ENCODE measurements at regions not wholly inside any gene's neighbourhood (a gene's known extent, or its start where the extent isn't known, plus 50 kb on each side); places are given as distances from the start of the nearest gene placed in this dataset.
"Not testable (repeated sequence)": the region's sequence is repeated elsewhere in the genome, so short reads cannot be mapped to it uniquely, and the experiment has no call there.

DNA sequence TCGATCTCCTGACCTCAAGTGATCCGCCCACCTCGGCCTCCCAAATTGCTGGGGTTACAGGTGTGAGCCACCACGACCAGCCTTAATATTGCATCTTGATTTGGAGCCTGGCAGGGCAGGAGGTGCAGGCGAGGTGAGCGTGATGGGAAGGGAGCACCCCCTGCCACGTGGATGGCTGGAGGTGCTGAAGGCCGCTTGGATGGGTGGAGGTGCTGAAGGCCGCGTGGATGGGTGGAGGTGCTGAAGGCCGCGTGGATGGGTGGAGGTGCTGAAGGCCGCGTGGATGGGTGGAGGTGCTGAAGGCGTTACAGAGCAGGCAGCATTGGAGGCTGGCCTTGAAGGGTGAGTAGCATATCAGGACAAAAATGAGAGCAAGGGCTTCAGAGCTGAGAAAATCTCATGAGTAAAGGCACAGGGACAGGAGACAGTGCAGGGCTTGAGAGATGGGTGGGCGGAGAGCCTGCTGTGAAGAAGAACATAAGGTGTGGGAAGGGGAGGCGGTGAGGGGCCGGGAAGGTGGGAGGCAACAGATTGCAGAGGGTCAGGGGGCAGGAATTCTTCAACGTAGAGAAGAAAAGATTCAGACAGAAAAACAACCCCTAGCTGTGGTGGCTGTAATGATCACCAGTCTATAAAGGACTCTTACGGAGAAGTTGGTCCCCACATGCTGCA, 101.7 kb upstream of the SEC14L1 start:
- FAIRE-seq = no peak

DNA sequence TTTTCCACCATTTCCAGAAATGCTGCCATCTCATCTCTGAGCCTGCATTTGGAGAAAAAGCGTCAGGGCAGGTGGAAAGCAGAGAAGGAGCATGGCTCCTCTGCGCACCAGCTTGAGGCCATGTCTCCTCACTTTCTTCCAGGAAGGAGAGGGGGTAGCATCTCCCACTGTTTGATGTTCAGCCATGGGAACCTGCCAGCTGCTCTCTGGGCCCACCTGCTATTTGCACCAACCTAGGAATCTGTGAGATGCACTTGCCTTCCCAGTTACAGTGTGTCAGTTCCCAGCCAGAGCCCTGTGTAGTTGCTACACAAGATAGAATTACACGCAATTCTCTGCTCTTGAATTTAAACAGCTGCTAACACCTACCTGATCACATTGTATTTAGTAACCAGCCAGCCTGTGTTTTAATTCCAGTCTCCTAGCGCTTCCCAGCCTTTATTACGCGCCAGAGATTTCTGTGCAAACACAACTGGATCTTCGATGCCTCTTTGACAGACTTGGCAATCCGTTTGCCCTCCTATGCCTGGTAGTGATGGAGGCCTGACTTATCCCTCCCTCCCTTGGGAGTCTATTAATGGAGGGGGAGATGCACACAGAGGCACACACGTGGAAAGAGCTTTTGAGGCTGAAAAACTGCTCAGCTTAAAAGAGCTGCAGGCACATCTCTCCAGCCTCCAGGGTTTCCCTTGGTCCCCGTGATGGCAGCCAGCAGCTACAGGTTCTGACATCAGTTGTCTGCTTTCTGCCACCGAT, 98.1 kb upstream of the SEC14L1 start:
- no peak for FAIRE-seq

DNA sequence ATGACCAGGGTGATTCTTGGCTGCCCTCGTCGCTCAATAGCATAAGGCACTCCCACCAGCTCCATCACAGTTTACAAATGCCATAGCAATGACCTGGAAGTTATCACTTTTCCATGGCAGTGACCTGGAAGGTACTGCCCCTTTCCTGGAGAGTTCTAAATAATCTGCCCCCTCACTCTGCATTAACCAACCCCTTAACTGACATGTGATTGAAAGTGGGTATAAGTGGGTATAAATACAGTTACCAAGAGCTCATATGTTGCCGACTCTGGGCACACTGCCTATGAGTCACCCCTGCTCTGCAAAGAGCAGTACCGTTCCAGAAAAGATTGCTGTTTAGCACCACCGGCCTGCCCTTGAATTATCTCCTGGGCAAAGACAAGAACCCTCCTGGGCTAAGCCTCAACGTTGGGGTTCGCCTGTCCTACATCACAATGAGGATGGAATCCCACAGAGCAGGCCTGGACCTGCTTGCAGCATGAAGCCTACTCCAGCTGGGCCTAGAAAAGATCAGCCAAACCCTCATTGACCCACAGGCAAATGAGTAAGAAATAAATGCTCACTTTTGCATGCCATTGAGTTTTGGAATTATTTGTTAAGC, 95.2 kb upstream of the SEC14L1 start:
- no peak for FAIRE-seq

DNA sequence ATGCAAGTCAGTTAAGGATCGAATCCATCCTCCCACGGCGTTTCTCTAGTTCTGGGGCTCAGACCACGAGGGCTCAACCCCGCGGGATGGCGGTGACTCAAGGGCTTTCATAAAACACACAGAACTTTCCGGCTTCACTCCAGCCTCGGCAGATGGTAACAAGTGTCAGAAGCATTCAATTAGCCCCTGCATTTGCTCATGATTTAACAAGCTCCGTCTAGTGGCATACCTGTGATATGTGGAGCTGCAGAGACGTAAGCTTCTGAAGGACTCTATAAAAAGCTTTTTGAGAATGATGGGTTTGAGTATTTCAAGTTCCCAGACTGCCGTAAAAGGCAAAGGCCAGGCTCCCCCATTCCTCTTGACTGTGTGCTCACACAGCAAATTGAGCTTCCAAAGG, 91.3 kb upstream of the SEC14L1 start:
- FAIRE-seq = no peak

DNA sequence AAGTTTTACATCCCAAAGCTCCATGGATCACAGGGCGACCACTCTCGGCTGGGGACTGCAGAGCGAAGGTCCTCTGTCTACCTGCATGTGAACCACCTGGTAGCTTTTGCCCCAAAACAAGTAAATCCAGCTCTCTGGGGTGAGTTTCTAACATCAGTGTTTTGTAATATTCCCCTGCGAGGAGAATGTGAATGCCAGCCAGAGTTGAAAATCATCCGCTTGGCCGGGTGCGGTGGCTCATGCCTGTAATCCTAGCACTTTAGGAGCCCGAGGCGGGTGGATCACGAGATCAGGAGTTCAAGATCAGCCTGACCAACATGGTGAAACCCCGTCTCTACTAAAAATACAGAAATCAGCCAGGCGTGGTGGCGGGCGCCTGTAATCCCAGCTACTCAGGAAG, 89.9 kb upstream of the SEC14L1 start:
- FAIRE-seq = not testable (repeated sequence)

DNA sequence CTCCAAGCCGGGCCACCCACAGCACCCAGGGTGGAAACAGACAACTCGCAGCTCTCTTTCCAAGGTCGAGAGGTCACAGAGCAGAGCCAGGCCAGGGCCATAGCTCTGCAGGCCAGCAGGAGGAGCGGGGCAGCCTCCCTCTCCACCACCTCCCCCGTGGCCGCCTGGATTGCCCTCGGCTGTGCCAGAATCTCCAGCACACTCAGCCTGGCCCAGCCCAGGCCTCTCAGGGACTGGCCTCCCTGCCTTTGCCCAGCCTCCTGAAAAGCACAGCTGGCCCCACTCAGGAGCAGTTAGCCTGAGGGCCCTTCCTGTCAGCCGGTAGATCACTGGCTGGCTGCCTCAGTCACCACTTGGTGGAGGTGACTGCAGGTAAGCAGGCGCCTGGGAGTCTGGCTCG, 85.8 kb upstream of the SEC14L1 start:
- FAIRE-seq = no peak

DNA sequence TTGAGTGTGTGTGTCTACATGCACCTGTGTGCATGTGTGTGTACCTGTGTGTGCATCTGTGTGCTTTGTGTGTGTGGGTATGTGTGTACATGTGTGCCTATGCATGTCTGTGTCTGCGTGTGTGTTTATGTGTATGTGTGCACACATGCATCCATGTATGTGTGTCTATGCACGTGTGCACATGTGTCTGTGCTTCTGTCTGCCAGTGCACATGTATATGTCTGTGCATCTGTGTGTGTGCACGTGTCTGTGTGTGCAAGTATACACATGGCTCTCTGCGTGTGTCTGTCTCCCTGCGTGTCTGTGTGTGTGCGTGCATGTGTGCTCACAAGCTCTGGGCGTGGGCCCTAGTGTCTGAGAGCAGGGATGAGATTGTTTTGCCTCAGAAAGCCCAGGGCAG, 85.3 kb upstream of the SEC14L1 start:
- no peak for FAIRE-seq

DNA sequence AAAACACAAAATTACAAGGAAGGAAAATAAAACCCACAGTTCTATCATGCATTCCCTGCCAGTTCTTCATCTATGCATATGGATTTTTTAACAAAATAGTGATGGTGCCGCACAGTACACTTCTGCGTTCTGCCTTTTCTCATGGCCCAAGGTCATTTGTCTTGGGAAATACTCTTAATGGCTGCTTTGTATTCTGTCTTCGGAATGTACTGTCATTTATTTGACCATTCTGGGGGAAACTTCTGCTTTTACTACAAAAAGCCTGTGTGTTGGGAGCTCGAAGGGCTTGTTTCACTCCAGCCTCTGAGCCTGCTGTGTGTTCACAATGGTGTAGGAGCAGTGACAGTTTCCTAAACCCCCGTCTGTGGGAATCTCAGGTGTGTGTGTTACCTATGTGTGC, 82.8 kb upstream of the SEC14L1 start:
- FAIRE-seq = no peak

DNA sequence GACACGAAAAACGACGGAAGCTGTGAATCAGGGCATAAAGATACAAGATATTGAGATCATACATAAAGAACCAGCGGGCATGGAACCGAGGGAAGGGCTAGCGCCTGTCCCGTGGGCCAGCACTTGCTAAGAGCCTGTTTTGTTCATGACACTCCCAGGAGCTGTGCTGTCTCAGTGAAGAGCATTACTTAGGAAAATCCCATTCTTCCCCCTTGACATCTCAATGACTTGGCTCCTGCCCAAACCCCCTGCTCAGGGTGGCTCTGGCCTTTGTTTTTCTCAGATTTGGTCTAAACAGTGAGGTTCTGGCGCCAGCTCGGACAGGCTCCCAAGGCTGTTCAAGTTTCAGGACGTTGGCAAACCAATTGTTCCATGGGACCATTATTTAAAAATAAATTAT, 79.1 kb upstream of the SEC14L1 start:
- no peak for FAIRE-seq

DNA sequence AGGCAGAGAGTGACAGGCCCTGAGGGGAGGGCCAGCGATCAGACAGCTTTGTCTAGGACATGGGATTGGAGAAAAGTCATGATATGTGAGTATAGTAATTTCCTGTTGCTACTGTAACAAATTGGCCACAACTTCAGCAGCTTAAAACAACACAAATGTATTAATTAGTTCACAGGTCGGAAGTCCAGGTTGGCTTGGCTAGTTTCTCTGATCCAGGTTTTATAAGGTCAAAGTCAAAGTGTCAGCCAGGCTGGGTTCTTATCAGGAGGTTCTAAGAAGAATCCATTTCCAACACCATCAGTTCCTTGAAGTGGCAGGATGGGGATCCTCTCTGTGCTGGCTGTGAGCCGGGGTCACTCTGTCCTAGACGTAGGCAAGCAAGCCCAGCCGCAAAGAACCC, 76.2 kb upstream of the SEC14L1 start:
- no peak for FAIRE-seq

DNA sequence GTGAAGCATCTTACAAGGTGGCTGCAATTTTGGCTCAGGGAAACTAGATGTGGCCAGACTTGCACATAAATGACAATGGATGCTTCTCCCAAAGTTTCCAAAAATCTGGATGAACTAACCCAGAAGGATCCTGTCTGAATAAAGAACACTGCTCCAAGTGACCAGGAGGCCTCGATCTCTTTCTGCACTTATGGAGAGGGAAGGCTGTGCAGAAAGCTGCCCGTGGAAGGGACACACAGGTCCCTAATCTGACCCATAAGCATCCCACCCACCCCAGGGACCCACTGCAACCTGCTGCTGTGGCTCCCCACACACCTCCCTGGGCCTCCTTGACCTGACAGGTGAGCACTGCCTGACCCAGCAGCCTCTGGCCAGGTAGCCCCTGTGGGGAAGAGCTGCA, 74.6 kb upstream of the SEC14L1 start:
- no peak for FAIRE-seq

DNA sequence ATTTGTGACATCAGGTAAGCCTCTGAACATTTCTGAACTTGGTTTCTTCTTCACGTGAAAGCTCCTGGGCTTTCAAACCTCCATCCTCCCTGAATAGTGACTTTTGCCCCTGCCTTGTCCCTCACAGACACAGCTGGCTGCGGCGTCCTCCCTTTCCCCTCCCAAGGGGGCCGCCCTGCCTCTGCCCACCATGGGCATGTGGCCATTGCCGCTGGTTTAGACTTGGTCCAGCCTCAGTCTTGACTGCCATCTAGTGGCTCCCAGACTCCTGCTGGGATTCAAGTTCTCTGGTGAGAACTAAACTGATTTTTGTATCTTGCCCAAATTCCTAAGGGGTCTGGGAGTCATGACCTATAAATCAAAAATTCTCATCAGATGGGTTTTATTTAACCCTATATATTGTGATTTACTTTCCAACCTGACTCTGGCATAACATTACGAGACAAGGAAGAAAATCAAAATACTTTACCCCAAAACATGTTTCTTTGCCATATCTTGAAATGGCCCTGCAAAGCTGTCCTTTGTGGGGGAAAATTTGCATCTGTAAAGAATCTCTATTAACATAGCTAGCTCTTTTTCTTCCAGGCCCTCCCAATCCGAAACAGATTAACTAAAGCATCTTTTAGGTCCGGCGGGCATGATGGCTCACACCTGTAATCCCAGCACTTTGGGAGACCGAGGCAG, 73.9 kb upstream of the SEC14L1 start:
- FAIRE-seq = not testable (repeated sequence)

DNA sequence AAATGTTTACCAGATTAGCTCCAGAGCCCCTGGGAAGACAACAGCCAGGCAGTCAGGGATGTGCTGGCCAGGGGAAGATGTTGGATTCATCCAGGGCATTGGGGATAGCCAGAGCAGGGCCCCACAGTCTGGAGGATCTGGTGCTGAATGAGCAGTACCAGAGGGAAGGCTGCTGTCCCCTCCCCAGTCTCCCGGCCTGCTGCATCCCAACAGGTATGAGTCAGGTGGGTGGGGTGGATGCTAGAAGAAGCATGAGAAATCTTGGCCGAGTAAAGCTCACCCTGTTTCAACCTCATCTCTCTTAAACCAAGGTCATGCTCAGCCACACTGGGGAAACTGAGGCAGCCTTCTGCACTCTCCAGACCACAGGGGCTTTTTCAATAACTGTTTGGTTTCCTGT, 71.9 kb upstream of the SEC14L1 start:
- FAIRE-seq = no peak

DNA sequence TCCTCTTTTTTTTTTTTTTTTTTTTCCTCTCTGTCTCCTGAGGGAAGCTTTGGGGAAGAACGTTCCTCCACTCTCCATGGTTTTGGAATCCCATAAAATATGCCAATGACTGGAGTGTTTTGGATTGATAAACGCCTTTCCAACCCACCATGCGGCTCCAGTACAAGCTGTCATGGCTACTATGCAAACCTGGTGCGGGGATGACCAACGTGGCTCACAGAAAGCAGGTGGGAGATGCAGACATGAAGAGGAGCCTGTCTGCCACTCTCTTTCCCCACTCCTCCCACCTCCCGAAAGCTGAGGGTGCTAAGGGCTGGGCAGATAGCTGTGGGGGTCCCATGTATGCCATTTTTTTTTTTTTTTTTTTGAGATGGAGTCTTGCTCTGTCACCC, 69.9 kb upstream of the SEC14L1 start:
- no peak for FAIRE-seq

DNA sequence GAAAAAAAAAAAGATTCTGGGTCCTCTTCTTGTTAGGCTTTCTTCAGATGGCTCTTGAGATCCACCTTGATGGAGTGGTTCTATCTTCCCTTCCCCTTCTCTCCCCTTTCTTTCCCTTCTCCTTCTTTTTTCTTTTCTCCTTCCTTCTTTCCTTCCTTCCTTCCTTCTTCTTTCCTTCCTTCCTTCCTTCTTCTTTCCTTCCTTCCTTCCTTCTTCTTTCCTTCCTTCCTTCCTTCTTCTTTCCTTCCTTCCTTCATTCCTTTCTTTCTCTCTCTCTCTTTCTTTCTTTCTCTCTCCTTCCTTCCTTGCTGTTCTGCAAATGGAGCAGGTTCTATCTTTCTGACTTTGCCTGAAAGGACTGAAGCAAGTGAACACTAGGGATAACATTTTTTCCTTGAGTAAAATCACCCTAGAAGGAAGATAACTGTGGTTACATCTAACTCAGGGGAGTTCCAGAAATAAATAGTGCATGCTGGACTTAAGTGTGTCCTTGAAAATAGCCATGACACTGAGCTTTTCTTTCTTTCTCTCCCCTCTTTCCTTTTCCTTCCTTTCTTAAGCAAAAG, 68.8 kb upstream of the SEC14L1 start:
- no peak for FAIRE-seq

DNA sequence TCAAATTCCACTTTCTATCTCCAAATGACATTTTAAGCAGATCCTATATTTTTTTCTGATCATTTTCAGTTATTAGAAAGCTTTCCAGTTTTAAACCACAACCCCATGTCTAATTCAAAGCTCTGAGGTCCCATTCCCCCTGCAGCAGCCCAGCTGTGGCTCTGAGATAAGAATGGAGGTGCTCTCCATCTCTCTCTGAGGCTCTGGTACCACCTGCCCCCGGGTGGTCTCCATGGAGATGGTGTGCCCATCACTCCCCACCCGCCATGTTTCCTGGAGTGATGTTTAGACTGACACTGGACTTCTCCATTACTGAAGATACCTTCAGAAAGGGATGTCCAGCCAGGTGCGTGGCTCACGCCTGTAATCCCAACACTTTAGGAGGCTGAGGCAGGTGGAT, 68.1 kb upstream of the SEC14L1 start:
- FAIRE-seq = no peak

DNA sequence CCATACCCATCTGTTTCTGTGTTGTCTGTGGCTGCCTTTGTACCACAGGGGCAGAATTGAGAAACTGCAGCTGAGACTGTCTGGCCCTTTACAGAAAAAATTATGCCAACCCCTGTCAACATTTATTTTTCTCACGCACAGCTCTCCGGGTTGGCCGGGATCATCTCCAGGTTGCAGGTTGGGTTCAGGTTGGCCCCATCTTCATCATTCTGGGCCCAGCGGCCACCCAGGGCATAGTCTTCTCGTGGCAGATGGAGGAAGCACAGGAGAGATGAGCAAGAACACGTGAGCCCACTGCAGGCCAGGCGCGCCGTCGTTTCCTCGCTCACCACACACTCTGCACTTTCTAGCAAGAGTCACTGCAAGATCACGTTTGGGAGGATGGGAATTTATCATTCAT, 66.1 kb upstream of the SEC14L1 start:
- no peak for FAIRE-seq

DNA sequence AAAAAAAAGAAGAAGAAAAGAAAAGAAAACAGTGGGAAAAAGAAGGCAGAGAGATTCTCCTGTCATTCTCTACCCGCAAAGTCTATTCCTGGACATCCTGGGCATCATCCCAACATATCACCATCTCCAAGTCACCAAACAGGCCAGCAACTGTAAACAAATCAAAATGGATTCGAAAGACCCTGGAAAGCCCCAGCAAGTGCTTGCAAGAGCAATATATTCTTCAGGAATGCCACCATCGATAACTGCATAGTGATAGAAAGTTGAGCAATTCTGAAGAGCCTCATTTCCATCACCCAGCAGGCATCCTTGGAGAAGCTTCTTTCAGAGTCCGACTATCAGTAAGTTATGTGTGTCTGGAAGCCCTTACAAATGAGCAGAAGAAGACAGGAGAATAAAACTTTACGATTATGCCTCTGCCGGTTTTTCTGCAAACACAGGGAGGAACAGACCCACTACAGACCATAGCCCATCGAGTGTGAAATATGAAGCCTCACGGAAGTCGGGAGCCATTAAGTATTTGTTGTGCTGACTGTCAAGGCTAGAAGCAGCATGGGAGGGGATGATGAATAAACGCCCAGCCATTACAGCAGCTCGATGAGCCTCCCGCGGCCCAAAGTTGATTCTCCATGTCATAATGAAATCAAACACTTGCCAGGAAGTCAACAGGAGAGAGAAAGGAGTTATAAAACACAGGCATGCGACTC, 64.5 kb upstream of the SEC14L1 start:
- no peak for FAIRE-seq

DNA sequence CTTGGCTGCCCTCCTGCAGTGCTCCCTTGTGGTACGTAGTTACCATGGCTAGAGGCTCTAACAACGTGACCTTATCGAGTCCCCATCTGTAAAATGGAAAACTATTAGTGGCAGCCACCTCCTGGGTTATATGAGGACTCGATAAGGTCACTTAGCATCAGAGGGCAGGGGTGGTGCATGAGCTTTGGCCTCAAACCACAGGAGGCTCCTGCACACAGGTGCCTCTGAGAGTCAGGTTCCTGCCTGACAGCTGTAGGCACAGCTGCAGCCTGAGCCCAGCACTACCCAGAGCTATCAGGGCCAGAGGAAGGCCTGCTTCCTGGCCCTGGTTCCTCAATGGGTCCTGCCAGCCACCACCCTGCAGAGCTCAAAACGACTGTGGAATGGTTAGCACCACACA, 57.2 kb upstream of the SEC14L1 start:
- no peak for FAIRE-seq

DNA sequence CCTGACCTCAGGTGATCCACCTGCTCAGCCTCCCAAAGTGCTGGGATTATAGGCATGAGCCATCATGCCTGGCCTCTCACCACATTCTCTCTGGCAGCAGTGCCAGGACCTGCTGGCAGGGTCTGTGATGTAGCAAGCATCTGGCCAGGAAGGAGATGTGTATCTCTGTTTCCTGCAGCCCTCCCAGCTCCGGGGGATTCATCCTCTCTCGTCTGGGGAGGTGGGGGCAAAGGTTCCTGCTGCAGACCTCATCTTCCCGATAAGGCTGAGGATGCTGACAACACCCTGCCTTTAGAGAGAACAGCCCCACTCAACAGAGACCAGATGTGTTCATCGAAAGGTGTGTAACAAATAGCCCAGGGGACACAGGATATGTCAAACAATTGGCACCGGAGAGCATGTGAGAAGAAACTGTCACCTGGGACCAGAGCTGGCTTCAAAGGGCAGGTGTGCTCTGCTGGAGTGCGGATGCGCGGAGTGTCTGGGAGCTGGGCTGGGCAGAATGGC, 54.8 kb upstream of the SEC14L1 start:
- no peak for FAIRE-seq

DNA sequence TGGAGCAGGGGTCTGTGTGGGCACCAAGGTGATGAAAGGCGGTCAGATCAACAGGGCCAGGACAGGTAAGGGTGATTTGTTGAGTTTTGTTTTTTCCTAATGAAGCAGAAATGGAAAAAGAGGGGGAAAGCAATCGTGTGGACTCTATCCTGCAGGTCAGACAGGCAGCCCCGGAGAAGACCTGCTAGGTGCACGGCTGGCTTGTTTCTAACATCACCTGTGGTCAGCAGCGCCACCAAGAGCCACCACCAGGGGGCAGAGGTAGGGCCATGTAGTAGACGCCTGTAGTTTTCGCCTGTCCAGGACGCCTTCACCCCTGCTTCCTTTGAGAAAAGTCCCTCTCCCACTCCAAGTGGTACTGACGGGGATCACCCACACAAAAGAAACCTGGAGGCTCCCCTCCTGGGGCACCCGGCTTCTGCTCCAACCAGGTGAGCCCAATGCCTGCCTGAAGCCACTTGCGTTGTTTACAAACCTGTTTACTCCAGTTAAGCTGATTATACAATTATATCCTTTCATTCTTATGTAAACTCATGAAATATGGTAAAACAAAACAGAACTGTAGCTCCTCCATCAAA, 54.2 kb upstream of the SEC14L1 start:
- no peak for FAIRE-seq

All from A204.1 (cell line).